NOMO-1 treated with DMSO at 0.1 percent for 48 hours (cell line): ENCODE measurements at regions not wholly inside any gene's neighbourhood (a gene's known extent, or its start where the extent isn't known, plus 50 kb on each side); places are given as distances from the start of the nearest gene placed in this dataset.
"Not testable (repeated sequence)": the region's sequence is repeated elsewhere in the genome, so short reads cannot be mapped to it uniquely, and the experiment has no call there.

ENCODE experiments used
- DNase-seq: peaks from one replicate; lab custom pipeline; 2025; ENCODE audit not compliant: unreplicated experiment; lab: John Stamatoyannopoulos, UW

DNA sequence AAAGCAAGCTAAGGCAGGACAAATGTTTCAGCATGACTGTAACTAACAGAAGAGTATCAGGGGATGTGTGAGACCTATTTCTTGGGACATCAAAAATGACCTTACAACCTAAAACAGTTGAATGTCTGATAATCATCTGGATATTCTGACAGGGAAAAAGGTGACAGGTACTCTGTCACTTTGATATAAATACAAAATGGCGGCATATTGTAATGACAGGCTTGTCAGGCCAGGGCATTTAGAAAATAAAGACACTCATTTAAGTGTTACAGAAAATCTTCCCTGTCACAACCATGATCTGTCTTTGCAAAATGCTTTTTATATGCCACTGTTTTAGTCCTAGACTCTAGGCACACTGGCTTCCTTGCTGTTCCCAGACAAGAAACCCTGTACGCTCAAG lies 1033.3 kb upstream of the FLRT2 start:
- DNase-seq: no peak

DNA sequence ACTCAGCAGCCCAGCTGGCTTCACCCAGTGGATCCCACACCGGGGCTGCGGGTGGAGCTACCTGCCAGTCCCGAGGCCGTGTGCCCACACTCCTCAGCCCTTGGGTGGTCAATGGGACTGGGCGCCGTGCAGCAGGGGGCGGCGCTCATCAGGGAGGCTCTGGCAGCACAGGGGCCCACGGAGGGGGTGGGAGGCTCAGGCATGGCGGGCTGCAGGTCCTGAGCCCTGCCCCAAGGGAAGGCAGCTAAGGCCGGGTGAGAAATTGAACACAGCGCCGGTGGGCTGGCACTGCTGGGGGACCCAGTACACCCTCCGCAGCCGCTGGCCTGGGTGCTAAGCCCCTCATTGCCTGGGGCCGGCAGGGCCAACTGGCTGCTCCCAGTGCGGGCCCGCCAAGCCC lies 1017.1 kb upstream of the FLRT2 start:
- DNase-seq: not testable (repeated sequence)

DNA sequence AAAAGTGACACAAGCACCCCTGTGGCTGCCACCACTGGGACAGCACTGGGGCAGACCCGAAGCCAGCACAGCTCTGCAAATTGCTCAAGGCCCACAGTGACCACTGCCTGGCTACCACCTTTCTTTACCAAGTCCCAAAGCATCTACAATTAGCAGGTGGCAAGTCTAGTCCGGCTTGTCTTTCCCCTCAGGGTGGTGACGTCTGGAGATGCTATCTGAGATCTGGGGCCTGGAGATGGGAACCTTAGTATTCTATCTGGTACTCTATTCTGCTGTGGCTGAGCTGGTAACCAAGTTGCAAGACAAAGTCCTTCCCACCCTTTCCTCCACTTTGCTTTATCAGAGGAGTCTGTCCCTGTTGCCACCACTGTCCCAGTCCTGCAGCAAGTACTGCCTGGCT lies 1010.1 kb upstream of the FLRT2 start:
- DNase-seq: no peak

DNA sequence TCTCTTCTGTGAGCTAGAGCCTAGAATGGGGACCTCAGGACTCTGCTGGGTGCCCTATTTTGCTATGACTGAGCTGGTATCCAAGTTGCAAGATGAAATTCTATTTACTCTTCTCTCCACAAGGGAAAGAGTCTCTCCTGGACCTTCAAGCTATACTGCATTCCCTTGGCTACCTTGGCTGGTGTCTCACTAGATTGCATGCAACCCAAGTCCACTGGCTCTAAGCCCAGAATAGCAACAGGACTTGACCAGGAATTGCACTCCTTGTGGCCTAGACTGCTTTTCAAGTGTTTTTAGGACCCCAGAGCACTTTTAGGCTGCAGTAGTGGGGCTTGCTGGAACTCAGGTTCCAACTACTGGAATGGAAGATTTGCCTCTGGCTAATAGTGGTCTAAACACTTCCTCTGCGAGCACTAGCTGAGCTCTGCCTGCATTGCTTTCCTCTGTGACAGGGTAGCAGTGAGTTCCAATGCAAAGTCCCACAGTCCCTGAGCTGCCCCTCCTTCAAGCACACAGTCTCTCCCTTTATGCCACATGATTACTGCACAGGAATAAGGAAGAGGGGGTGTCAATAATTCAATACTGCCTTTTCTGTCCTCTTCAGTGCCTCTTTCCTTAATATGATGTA lies 1009.1 kb upstream of the FLRT2 start:
- no peak for DNase-seq

DNA sequence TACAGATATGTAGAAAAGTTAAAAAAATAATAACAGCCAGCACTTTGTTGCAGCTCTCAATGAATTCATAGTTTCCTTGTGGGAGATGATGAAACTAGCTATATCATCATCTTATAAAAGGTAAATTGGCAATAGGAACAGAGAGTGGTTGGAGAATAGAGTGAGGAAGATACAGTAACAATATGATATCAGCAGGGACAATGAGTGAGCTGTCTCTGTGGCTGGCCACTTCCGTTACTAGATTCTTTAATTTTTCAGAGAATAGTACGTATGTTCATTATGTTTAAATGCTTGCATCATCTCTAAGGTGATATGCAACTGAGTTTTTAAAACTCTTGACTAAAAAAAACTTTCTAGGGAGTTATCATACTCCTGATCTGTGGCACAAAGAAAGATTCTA lies 1006.2 kb upstream of the FLRT2 start:
- DNase-seq: no peak

DNA sequence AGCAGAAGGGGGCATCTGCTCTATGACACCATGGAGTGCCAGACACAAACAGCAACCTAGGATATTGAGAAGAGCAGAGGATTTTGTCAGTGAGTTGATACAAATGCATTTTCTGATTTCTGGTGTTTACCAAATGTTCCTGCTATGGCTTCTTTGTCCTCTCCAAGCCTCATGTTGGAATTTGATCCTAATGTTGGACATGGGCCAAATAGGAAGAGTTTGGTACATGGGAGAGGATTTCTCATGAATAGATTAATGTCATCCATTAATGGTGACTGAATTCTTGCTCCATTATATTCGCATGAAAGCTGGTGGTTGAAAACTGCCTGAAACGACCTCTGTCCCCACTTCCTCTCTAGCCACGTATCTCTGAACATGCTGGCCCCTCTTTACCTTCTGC lies 1002.2 kb upstream of the FLRT2 start:
- no peak for DNase-seq

DNA sequence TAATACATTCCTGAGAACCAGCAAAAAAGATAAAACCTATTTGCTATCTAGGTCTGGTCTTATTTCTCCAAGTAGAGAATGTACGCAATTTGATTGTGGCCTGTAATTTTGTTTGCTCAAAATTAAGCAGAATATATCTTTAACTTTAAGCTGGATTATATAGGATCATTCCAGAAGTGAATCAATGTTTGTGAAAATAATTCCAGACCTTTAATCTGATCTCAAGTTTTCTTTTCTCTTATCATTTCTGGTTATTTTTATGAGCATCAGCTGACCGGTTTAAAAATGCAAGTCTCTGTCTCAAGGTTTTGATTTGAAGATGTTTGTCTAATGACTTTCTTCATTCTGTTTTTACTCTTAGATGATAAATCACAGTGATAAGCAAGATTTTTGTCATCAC lies 997.9 kb upstream of the FLRT2 start:
- DNase-seq: no peak

DNA sequence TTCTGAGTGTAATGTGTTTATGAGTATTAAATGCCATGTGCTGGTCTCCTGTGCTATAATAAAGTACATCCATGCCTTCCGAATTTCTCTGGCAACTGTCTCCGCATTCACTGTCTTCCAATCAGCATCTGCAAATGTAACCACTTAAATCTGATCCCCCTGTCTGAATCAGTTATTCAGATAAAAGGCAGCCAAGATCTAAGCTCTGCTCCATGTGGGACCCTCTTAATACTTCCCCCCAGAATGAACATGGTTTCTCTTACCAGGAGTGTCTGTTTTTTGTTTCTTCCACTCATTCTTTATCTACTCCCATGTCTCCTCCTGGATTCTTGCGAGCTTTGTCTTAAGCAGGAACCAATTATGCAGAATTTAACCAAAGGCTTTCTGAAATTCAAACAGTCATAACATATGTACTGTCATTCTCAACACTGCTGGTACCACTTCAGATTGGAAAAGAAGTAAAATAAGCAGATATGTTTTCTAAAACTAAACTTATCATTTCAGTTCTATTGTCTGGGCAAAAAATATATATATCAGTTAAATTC lies 996.7 kb upstream of the FLRT2 start:
- DNase-seq: no peak

DNA sequence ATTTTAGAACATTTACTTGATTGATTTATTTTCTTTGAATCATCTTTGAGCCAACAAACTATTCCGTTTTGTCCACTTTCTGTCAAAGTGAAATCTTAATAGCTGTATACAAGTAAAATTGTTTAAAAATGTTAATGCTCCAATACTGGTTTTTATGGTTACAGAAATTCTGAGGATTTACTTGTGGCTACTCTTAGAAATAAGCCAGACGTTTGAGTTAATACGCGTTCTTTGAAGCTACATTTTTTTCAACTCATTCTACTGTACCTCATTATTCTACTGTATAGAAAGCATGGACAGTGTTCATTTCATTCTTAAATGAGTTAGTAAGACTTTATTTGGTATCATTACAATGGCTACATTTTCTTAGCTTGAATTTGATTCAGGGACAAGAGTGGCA lies 996.2 kb upstream of the FLRT2 start:
- no peak for DNase-seq

DNA sequence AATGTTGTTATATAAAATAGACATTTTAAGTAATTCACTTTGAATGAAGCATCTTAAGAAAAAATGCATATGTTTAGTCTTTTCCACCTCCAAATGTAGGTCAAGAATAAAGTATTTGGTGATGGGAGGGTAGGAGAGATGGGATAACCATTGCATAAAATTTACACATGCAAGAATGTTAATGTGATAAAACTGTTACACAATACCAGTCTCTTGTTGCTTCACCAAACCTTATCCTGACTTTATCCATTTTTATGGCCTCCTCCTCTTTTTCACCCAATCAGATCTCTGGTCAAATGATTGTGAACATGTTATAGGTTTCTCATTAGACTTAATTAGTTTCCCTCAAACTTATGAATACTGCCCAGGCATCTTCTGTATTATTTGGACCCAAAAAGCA lies 994.5 kb upstream of the FLRT2 start:
- no peak for DNase-seq

DNA sequence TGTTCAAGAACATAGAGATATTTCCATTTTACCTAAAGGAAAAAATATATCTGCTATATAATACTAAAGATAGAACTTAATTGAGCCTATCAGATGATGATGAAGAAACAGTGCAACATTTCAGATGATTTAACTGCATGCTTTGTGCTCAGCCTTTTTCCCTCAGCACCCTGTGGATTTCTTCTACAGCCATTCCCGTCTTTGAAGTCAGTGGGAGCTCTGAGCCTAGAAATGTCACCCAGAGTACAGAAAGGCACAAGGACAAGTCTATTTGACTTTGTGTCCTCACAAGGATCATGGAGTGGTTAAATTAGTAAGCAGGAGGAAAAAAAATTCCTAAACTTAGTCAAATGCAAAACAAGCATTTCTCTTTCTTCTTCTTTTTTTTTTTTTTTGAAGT lies 994.0 kb upstream of the FLRT2 start:
- DNase-seq: no peak

DNA sequence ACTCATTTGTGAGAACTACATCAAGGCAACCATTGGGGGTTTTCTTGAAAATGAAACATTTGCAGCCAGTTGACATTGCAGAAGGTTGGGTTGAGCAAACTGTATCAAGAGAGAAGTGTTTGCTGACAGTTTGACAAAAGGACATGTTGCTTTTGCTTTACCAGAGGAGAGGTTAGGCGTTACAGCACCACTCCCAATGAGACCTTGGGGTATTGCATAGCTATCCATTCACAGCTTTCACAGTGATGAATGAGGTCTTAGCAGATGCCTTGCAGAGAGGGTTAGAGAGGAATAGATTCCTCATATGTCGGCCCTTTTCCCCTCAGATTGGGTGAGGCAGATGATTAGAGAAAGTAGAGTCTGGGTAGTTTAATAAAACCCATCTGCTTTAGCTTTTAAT lies 988.9 kb upstream of the FLRT2 start:
- DNase-seq: no peak

DNA sequence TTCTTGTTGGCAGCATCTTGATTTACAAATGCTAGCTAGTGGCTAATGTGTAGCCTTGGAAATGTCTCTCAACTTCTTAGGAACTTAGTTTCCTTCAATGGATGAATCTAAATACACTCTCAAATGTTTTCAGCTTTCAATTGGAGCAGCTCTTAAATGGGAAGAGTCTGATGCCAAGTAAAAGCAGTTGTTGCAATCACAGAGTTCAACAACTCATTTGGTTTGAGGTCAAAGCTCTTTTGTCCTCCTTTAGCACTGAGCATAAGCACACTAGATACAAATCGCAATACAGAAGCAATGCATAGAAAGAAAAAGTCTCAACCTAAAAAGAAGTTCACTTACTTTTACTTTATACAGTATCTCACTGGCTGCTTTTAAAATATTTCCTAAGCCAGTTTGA lies 986.1 kb upstream of the FLRT2 start:
- DNase-seq: no peak

DNA sequence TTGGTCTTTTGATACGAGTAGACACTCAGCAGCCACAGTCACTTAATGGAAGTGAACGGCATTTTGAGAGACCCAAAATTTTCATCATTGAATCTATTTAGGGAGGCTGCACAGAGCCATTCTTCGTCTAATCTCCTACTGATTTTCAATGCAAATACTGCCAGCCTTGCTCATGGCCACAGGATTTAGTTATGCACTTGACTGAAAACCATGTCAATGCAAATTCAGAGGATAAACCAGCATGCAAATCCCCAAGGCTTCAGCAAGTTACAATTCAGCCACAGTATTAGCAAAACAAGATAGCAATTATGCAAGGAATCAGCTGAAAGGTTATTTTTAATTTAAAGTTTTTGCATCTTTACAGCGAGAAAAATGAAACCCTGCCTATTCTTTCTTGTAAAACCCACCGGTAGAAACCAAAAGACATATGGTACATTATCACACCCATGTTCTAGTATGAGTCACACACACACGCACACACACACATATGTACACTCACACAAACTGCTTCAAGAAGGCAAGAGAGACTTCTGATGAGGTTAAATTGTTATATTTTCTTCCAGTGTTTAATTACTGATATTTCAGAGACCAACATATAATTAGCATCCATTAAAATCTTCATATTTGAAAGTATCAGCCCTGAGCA lies 985.3 kb upstream of the FLRT2 start:
- DNase-seq: no peak

DNA sequence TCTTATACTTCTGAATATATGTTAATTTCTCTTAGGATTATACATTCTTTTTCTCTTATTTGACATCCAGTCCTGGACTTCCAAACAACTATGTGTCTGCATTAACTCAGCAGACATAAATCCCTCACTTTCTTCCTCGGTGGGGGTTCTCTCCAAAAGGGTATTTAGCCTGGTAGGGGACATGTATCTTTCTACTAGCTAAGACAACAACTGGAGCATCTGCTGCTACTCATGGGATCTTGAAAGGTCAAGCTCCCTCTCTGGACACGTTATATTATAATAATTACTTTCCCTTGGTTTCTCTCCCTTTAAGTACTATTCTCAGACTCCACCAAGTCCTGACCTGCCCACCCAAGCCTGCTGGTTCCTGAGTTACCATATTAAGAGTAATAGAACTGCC lies 983.7 kb upstream of the FLRT2 start:
- no peak for DNase-seq

DNA sequence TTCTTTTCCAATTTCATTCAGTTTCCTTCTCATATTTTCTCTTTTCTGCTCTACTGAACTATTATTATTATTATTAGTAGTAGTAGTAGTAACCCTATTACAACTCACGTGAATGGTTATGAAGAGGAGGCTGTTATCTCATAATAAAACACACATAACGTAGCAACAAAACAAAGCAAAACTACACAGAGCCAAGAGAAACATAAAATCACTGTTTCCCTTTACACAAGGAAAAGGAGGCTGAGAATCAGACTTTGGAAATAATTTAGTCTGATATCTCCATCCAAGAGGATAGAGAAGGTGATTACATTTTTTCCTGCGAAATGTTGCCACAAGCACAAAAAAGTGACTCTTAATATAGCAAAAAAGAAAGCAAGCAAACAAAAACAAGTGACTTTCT lies 975.8 kb upstream of the FLRT2 start:
- DNase-seq: no peak

DNA sequence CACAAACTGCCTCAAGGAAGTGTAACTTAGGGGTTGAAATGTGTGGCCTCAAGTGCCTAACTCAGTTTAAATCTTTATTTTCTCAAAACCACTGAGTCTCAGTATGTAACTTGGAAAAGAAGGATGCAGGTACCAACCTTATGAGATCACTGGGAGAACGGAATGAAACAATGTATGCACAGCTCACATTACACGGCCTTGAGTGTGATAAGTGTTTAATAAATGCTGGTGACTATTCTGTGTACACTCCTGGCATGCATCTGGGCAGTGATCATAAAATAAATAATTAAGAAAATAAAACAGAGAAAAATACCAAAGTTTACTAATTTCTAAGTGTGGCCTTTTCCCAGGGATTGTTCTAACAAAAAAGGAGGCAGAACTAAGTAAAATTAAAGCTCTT lies 974.5 kb upstream of the FLRT2 start:
- DNase-seq: no peak

DNA sequence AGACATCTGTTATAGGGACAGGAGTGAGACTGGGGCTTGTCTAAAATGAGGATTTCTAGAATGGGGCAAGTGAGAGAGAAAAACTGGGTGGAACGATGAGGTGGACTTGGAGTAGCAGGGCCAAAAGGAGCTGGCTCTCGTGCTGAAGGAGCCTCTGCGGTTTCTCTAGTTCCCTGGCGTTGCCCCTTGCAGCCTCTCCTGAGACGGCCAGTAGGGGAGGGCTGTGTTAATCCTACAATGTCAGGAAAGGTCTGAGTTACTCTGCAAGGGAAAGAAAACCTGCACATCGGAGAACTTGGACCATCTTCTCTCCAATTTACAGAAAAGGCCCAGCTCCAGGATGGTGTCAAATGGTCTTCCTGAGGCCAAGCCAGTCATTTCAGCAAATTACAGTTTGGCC lies 963.8 kb upstream of the FLRT2 start:
- DNase-seq: no peak

DNA sequence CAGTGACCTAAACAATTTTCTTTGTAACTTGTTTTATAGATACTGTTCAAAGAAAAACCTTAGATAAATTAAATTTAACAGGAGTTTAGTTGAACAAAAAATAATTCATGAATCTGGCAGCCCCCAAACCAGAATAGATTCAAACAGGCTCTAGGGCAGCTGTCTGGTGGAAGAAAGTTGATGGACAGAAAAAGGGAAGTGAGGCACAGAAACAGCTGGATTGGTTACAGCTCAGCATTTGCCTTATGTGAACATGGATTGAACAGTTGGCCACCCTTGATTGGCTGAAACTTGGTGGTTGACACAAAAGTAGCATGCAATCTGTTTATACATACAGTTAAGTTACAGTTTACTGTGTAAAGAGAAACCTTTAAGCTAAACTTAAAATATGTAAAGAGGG lies 954.3 kb upstream of the FLRT2 start:
- DNase-seq: no peak

DNA sequence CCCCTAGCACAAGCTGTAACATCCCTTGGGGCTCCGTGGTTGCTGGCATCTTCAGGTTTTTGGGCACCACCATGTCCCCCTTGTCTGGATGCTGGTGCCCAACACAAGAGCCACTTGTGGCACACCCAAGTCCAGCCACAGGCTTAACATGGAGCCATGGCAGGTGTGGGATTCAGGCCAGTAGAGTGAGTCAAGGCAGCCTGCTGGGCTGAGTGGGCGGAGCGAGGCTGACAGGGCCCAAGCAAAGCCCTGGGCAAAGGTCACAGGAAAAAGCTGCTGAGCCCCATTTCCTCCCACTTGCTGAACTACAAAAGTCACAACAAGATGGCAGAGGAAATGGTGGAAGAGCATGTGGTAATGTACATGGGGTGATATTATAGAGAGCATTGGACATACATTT lies 950.7 kb upstream of the FLRT2 start:
- DNase-seq: no peak

DNA sequence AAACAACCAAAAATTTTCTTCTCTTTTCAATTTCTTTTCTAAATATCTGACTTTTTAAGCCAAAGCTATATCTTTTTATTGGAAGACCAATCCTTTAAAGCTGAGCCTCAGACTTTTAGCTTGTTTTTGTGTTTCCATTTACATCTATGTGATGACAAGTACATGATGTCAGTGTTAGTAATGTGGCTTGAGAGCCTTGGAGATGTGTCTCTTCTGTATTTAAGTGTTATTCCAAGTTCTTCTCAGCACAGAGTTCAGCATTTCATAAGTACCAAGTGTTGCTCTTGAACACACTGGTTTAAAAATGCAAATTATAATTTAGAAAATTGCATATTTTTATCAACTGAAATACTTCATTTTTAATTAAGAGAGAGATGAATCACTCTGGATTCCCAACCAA lies 948.9 kb upstream of the FLRT2 start:
- DNase-seq: no peak

DNA sequence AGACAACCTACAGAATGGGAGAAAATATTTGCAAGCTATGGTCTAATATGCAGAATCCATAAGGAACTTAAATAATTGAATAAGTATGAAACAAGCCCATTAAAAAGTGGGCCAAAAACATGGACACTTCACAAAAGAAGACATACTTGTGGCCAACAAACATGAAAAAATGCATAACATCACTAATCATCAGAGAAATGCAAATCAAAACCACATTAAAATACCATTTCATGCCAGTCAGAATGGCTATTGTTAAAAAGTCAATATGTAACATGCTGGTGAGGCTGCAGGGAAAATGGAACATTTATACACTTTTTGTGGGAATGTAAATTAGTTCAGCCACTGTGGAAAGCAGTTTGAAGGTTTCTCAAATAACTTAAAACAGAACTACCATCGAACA lies 945.4 kb upstream of the FLRT2 start:
- no peak for DNase-seq

DNA sequence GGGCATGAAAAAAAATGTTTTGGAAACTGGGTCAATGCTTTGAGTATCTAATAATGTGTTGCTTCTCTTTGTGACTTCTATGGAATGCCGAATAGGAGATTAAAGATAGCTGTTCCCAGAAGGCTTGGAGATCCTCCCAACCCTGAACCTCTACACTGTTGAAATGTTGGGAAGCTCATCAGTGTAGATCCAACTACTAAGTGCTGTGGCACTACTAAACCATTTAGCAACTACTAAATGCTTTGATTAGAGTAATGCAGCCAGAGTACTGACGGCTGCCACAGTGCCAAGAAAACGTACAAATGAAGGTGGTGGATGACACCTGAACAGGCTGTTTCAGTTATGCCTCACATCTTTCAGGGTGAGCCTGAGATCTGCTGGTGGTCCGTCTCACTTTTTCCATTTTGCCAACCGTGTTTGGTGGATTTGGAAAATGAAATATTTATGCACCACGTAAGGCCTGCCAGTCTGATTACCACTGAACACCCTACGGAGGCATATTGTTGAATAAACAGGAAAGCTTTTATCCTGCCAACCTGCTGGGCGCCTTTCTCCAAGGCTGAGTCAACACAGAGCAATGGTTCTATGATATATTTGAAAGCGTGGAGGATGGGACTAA lies 938.0 kb upstream of the FLRT2 start:
- no peak for DNase-seq
